ENCODE measurements at regions not wholly inside any gene's neighbourhood (a gene's known extent, or its start where the extent isn't known, plus 50 kb on each side); places are given as distances from the start of the nearest gene placed in this dataset.
"Not testable (repeated sequence)": the region's sequence is repeated elsewhere in the genome, so short reads cannot be mapped to it uniquely, and the experiment has no call there.

GRCh38 chr16:21487956-21488355, 111.4 kb upstream of the METTL9 start:
- not testable (repeated sequence) for DNase-seq, H3K4me3 Mint-ChIP-seq, H3K9me3 Mint-ChIP-seq, H3K4me1 Mint-ChIP-seq, H3K36me3 Mint-ChIP-seq, H3K27me3 Mint-ChIP-seq, H3K27ac Mint-ChIP-seq

GRCh38 chr16:21499046-21499445, 100.3 kb upstream of the METTL9 start:
- not testable (repeated sequence) for H3K27me3 Mint-ChIP-seq, H3K9me3 Mint-ChIP-seq, H3K27ac Mint-ChIP-seq, DNase-seq, H3K36me3 Mint-ChIP-seq, H3K4me3 Mint-ChIP-seq
- peaks cover 13% of the 10 kb centered on the region for H3K4me1 Mint-ChIP-seq

GRCh38 chr16:21501223-21501868, 98.0 kb upstream of the METTL9 start:
- Mint-ChIP-seq H3K36me3 (peaks cover 12% of the 10 kb centered on the region), H3K4me1 (peaks cover 19% of the 10 kb centered on the region), H3K27ac (peak overlapping the region; percentile 91), H3K4me3 (peak overlapping the region; percentile 85)
- not testable (repeated sequence) for H3K27me3 Mint-ChIP-seq, H3K9me3 Mint-ChIP-seq
- DNase-seq, result peak; percentile 88

GRCh38 chr16:21501869-21502667, 97.3 kb upstream of the METTL9 start:
- Mint-ChIP-seq H3K4me3 (peak overlapping the region; percentile 85), H3K9me3 (no peaks in the 10 kb centered on the region), H3K27me3 (no peaks in the 10 kb centered on the region), H3K36me3 (peaks cover 18% of the 10 kb centered on the region), H3K27ac (peak overlapping the region; percentile 91), H3K4me1 (peaks cover 27% of the 10 kb centered on the region)
- DNase-seq, result peak; percentile 98

GRCh38 chr16:21503574-21503920, 95.8 kb upstream of the METTL9 start:
- peaks cover 30% of the 10 kb centered on the region for H3K36me3 Mint-ChIP-seq
- H3K4me3 Mint-ChIP-seq, H3K27me3 Mint-ChIP-seq, H3K9me3 Mint-ChIP-seq, DNase-seq: not testable (repeated sequence)
- H3K27ac Mint-ChIP-seq, result peak overlapping the region; percentile 91
- H3K4me1 Mint-ChIP-seq, result peaks cover 41% of the 10 kb centered on the region

GRCh38 chr16:21503941-21504832, 95.2 kb upstream of the METTL9 start:
- H3K27me3 Mint-ChIP-seq, H3K9me3 Mint-ChIP-seq, H3K4me3 Mint-ChIP-seq: not testable (repeated sequence)
- Mint-ChIP-seq H3K27ac (peak overlapping the region; percentile 91), H3K36me3 (peaks cover 32% of the 10 kb centered on the region), H3K4me1 (peaks cover 47% of the 10 kb centered on the region)
- peak; percentile 1 for DNase-seq

GRCh38 chr16:21505751-21506520, 93.4 kb upstream of the METTL9 start:
- Mint-ChIP-seq H3K4me1 (peaks cover 63% of the 10 kb centered on the region), H3K36me3 (peaks cover 44% of the 10 kb centered on the region), H3K27ac (peak overlapping the region; percentile 94)
- H3K9me3 Mint-ChIP-seq, DNase-seq, H3K4me3 Mint-ChIP-seq, H3K27me3 Mint-ChIP-seq: not testable (repeated sequence)

- Mint-ChIP-seq H3K4me3 (peak overlapping the region; percentile 83), H3K27ac (peak overlapping the region; percentile 94), H3K36me3 (peaks cover 48% of the 10 kb centered on the region), H3K4me1 (peaks cover 73% of the 10 kb centered on the region)
- H3K27me3 Mint-ChIP-seq, H3K9me3 Mint-ChIP-seq: not testable (repeated sequence)
- DNase-seq, result peak; percentile 73
Observed at GRCh38 chr16:21506857-21507456, 92.4 kb upstream of the METTL9 start.

- H3K36me3 Mint-ChIP-seq, result peaks cover 48% of the 10 kb centered on the region
- peak overlapping the region; percentile 83 for H3K4me3 Mint-ChIP-seq
- peaks cover 77% of the 10 kb centered on the region for H3K4me1 Mint-ChIP-seq
- peak overlapping the region; percentile 94 for H3K27ac Mint-ChIP-seq
- DNase-seq, H3K27me3 Mint-ChIP-seq, H3K9me3 Mint-ChIP-seq: not testable (repeated sequence)
Observed at GRCh38 chr16:21507631-21508305, 91.6 kb upstream of the METTL9 start.

- DNase-seq, H3K9me3 Mint-ChIP-seq, H3K27me3 Mint-ChIP-seq: not testable (repeated sequence)
- H3K4me3 Mint-ChIP-seq, result peak overlapping the region; percentile 83
- peaks cover 72% of the 10 kb centered on the region for H3K4me1 Mint-ChIP-seq
- H3K36me3 Mint-ChIP-seq, result peaks cover 43% of the 10 kb centered on the region
- peak overlapping the region; percentile 94 for H3K27ac Mint-ChIP-seq
Observed at GRCh38 chr16:21508661-21509436, 90.5 kb upstream of the METTL9 start.

- DNase-seq, result not testable (repeated sequence)
- peaks cover 46% of the 10 kb centered on the region for H3K36me3 Mint-ChIP-seq
- H3K4me1 Mint-ChIP-seq, result peaks cover 76% of the 10 kb centered on the region
Observed at GRCh38 chr16:21509437-21510086, 89.8 kb upstream of the METTL9 start.

GRCh38 chr16:21510869-21511255, 88.5 kb upstream of the METTL9 start:
- peak overlapping the region; percentile 94 for H3K27ac Mint-ChIP-seq
- not testable (repeated sequence) for H3K9me3 Mint-ChIP-seq, H3K4me3 Mint-ChIP-seq, DNase-seq, H3K27me3 Mint-ChIP-seq
- H3K4me1 Mint-ChIP-seq, result peaks cover 85% of the 10 kb centered on the region
- peaks cover 57% of the 10 kb centered on the region for H3K36me3 Mint-ChIP-seq

More at GRCh38 chr16:21509437-21510086, 89.8 kb upstream of the METTL9 start:
- peak overlapping the region; percentile 94 for H3K27ac Mint-ChIP-seq
- not testable (repeated sequence) for H3K27me3 Mint-ChIP-seq, H3K4me3 Mint-ChIP-seq, H3K9me3 Mint-ChIP-seq
